COLO668 (cell line): ENCODE measurements at regions not wholly inside any gene's neighbourhood (a gene's known extent, or its start where the extent isn't known, plus 50 kb on each side); places are given as distances from the start of the nearest gene placed in this dataset.
A peak's percentile ranks its signal among the peaks of the same experiment; 100 is the strongest.

Experiments
- DNase-seq: peaks from one replicate; lab custom pipeline; 2025; ENCODE audit not compliant: unreplicated experiment; lab: John Stamatoyannopoulos, UW

GRCh38 chr10:47186941-47187340 lies 113.1 kb upstream of the GDF10 start:
- no peak for DNase-seq

- no peak for DNase-seq
Measured at GRCh38 chr10:47187592-47187991, 112.4 kb upstream of the GDF10 start.

GRCh38 chr10:47188156-47188555 lies 111.8 kb upstream of the GDF10 start:
- no peak for DNase-seq

GRCh38 chr10:47189802-47190201 lies 110.2 kb upstream of the GDF10 start:
- peak; percentile 19 for DNase-seq

GRCh38 chr10:47190301-47190700 lies 109.7 kb upstream of the GDF10 start:
- peak; percentile 23 for DNase-seq

GRCh38 chr10:47190802-47191450 lies 109.1 kb upstream of the GDF10 start:
- DNase-seq = peak; percentile 22

- DNase-seq = no peak
Measured at GRCh38 chr10:47192273-47192672, 107.7 kb upstream of the GDF10 start.

- no peak for DNase-seq
Measured at GRCh38 chr10:47193666-47194065, 106.3 kb upstream of the GDF10 start.

- no peak for DNase-seq
Measured at GRCh38 chr10:47195274-47195885, 104.6 kb upstream of the GDF10 start.

GRCh38 chr10:47196691-47197090 lies 103.3 kb upstream of the GDF10 start:
- DNase-seq = no peak

- no peak for DNase-seq
Measured at GRCh38 chr10:47198221-47198620, 101.8 kb upstream of the GDF10 start.

GRCh38 chr10:47205192-47205591 lies 94.8 kb upstream of the GDF10 start:
- no peak for DNase-seq

- DNase-seq = no peak
Measured at GRCh38 chr10:47206449-47207280, 93.3 kb upstream of the GDF10 start.

GRCh38 chr10:47207281-47207615 lies 92.7 kb upstream of the GDF10 start:
- DNase-seq = no peak

GRCh38 chr10:47207894-47208469 lies 92.0 kb upstream of the GDF10 start:
- DNase-seq = no peak

GRCh38 chr10:47209466-47209865 lies 90.5 kb upstream of the GDF10 start:
- no peak for DNase-seq

- no peak for DNase-seq
Measured at GRCh38 chr10:47214520-47214919, 85.5 kb upstream of the GDF10 start.

GRCh38 chr10:47217113-47217512 lies 82.9 kb upstream of the GDF10 start:
- no peak for DNase-seq

GRCh38 chr10:47218803-47219202 lies 81.2 kb upstream of the GDF10 start:
- DNase-seq = no peak

GRCh38 chr10:47222461-47222860 lies 77.5 kb upstream of the GDF10 start:
- DNase-seq = no peak

- DNase-seq = no peak
Measured at GRCh38 chr10:47223236-47223635, 76.8 kb upstream of the GDF10 start.
